NCI-H1694 treated with DMSO at 0.1 percent for 48 hours (cell line): ENCODE measurements at regions not wholly inside any gene's neighbourhood (a gene's known extent, or its start where the extent isn't known, plus 50 kb on each side); places are given as distances from the start of the nearest gene placed in this dataset.

Experiments used
- DNase-seq: peaks from one replicate; lab custom pipeline; 2025; lab: John Stamatoyannopoulos, UW

DNA sequence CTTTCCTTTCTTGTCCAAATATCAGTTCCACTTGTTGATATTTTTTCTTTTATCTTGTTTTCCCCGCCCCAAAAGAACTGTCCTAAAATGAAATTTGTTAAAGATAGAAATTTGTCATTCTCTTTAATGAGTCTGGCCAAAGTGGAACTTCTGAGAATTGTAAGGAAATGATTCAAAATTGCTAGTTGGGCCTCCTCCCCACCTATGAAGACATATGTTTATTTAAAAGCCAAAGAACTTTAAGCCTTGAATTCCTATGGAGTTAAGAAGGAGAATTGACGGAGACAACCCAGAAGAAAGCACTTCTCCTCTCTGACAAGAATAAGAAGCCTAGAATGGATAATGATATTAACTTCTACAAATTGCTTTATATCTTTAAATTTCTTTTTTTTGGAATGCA is 59.1 kb upstream of the ALDH1A1 start:
- DNase-seq = no peak

DNA sequence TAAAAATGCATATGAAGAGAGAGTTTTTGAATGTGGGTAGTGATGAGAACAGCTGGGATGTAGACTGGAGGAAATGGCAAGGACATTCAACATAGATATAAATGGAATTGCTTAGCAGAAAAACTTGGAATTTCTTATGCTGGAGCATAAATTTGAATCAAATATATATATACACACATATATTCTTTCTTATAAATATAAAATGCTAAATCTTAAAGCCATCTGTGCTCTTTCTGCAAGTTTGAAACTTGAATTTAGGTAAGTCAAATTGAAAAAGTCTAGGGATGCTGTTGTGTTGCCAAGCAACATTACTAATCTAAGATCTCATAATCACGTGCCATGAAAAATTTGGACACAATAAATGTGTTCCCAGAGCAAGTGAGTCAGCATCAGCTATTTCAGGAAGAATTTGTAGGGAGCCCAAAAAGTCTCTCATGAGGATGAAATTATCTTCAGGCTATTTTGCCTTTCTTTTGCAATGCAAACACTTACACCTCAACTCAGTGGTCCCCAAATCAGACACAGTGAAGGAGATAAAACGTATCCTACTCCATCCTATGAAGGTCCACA is 58.4 kb upstream of the ALDH1A1 start:
- no peak for DNase-seq

DNA sequence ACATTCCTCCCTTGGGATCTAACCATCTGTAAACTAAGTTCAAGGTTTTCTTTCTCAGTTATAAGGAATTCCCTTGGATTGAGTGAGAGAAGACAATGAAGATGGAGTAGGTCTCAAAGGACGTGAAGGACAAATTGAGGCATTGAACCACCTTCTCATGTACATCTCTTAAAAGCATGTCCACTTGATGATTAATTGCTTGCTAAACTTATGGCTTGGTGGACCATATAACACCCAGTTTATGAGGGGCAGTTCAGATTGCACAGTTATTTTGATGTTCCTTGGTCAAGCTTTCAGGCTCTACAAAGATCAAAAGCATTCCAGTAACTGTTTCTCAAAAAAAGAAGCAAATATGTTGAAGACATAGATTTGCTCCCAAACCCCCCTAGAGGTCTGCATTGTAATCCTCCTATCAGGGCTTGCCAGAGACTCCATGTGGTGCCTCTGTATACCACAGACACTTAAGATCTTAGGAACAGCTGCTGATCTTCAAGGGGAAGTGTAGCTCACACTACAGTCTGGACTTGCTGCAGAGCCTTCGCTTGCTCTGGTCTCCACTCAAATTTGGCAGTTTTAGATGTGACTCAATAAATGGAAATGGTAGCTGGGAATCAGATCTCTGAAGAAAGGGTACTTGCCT is 56.9 kb upstream of the ALDH1A1 start:
- no peak for DNase-seq

DNA sequence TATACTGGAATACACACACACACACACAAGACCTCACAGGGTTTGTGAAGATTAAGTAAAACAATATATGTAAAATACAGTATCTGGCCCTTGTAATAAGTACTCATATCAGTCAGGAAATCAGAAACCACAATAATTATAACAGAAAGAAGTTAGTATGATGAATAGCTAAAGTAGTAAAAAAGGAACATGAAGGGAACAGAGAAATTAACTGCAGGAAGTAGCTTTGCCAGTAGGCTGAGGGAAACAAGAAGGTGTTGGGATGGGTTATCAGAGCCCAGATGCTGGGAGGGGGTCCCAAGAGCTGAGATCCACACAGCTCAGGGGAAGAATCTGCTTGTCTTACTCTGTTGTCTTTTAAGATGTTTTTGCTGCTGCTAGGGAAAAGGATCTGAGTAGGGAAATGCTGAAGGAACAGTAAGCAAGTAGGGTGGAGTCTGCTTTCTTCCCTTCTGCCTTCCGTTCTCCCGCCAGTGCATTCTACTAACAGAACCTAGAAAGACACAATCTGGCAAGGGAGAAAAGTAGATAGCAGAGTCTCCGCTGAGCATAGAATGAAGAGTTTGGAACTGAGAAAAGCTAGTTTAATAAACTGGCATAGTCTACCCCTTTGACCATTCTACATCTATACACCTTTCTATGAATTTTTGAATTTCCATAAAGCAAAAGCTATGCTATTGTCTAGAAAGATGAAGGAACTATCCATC is 55.3 kb upstream of the ALDH1A1 start:
- DNase-seq = no peak

DNA sequence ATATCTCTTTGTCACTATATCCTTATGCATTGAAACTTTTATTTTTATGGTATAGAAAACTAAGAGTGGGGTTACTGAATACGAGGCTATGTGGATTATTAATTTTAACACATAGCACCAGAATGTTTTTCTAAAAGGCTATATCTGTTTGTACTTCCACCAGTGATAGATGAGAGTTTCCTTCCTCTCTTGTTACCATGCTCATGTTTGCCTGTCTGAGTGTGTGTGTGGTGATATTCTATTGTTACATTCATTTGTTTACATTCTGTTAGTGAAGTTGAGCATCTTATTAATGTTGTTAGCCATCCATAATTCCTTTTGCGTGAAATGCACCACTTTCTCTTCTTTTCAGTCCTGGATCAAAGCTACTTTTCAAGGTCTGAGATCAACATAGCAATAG is 54.1 kb upstream of the ALDH1A1 start:
- DNase-seq = no peak
